Activated CD4-positive, alpha-beta T cell treated with anti-CD3 and anti-CD28 coated beads for 36 hours (primary cell): ENCODE measurements at regions not wholly inside any gene's neighbourhood (a gene's known extent, or its start where the extent isn't known, plus 50 kb on each side); places are given as distances from the start of the nearest gene placed in this dataset.
A peak's percentile ranks its signal among the peaks of the same experiment; 100 is the strongest.
"Not testable (repeated sequence)": the region's sequence is repeated elsewhere in the genome, so short reads cannot be mapped to it uniquely, and the experiment has no call there.

Experiments
- ATAC-seq: fragments of 200-7000 bp; cut with Tn5 transposase; one replicate; pipeline ENCODE4 v1.10.0; 2021; ENCODE audit warnings: mild to moderate bottlenecking, moderate library complexity
- CTCF ChIA-PET: fragments of 350-600 bp; sonication (Branson Sonifier 250); formaldehyde crosslinking; loops from one replicate; lab custom pipeline; 2021; ENCODE audit warnings: antibody characterized with exemption; lab: Charles Lee
- POLR2A ChIA-PET: fragments of 350-600 bp; sonication (Branson Sonifier 250); formaldehyde crosslinking; loops from one replicate; lab custom pipeline; 2021; ENCODE audit warnings: antibody characterized with exemption, inconsistent platforms; lab: Charles Lee
- DNase-seq: peaks from one replicate; pipeline ENCODE4 v3.0.0-alpha.2; 2020
- H3K27ac Mint-ChIP-seq: one replicate; pipeline ENCODE4 v1.8.0; 2021; ENCODE audit warnings: mixed read lengths
- H3K27me3 Mint-ChIP-seq: one replicate; pipeline ENCODE4 v1.8.0; 2021; ENCODE audit warnings: mixed read lengths
- H3K36me3 Mint-ChIP-seq: one replicate; pipeline ENCODE4 v1.8.0; 2021; ENCODE audit warnings: low read depth, mixed read lengths
- H3K4me1 Mint-ChIP-seq: one replicate; pipeline ENCODE4 v1.8.0; 2021; ENCODE audit warnings: mixed read lengths
- H3K4me3 Mint-ChIP-seq: one replicate; pipeline ENCODE4 v1.8.0; 2021; ENCODE audit warnings: mild to moderate bottlenecking, moderate library complexity, mixed read lengths
- H3K9me3 Mint-ChIP-seq: one replicate; pipeline ENCODE4 v1.8.0; 2021; ENCODE audit warnings: low read depth, mixed read lengths
- intact Hi-C, 2 experiments: fragments of 100-400 bp; cut with DNase I in 1 of 2; cut with micrococcal nuclease in 1 of 2; formaldehyde crosslinking; loops; one replicate each; pipeline versions ENCODE4 v1.14.2 to v1.15.1; 2022 to 2024; cut with DNase I, micrococcal nuclease

DNA sequence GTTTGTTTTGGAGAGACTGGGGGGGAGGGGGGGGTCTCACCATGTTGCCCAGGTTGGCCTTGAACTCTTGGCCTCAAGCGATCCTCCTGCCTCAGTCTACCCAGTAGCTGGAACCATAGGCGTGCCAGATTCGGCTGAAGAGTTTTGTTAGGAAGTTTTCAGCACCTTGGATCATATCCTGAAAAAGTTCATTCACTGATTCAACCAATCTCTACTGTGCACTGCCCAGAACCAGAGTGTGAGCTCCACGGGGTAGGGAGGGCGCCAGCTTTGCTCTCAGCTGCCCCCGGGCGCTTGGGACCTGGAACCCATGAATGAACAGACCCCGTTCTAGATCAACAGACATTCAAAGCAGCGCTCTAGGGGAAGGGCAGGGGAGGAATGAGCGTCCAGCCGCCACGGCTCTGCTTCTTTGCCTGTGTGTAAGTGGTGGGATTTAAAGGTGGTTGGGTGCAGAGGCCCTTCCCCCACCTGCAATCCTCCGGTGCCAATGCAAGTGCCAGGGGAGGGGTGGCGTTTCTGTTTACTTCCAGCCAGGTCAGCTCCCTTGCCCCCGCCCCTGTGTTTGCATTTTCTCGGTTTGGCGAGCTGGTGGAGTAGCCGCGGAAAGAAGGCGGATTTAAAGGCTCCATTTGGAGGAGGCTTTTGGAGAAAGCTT is 176.2 kb downstream of the OR4M2 start:
- Mint-ChIP-seq H3K4me1 (peaks cover 39% of the 10 kb centered on the region), H3K27me3 (peaks cover 27% of the 10 kb centered on the region)
- H3K9me3 Mint-ChIP-seq, POLR2A ChIA-PET, ATAC-seq, H3K4me3 Mint-ChIP-seq, H3K36me3 Mint-ChIP-seq, CTCF ChIA-PET, DNase-seq, H3K27ac Mint-ChIP-seq, intact Hi-C loops: not testable (repeated sequence)

DNA sequence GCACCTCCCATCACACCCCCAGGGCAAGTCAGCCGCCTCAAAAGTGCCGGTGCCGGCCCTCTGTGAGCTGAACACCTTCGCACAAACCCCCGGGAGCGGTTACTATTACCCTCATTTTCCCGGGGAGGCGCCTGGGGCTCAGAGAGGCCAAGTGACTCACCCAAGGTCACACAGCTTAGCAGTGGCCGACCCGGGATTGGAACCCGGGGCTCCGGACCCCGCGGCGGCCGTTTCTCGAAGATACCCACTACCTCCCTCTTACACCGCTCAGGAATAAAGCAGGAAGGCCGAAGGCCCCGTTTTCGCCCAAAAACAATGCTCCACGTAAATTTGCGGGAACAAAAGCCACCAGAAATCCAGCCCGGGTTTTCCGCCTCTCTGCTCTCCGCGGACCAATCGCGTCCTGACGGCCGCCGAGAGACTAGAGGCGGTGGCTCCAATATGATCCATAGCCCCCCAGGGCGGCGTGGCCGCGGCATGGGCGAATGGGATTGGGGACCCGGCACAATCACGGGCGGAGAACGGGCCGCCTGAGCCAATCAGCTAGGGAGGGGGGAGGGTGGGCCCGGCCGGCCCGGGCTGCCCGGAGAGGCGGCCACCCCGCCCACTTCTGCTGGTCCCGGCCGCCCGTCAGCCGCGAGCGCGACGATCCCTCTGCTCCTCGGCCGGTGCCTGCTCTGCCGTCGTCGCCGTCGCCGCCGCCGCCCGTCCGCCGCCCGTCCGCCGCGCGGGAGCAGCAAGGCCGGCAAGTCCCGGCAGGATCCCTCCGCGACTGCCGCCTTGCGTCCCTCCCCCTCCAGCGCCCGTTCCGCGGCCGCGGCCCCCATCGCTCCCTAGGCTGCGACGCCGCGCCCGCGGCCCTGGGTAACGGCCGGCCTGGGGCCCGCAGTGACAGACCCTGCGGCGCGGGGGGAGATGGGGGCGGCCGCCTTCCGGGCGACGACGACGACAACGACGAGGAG is 177.0 kb downstream of the OR4M2 start:
- Mint-ChIP-seq H3K27me3 (peaks cover 26% of the 10 kb centered on the region), H3K4me3 (no peak overlapping the region), H3K9me3 (no peaks in the 10 kb centered on the region), H3K36me3 (no peaks in the 10 kb centered on the region), H3K4me1 (peaks cover 39% of the 10 kb centered on the region), H3K27ac (no peak overlapping the region)
- ChIA-PET CTCF (no interaction called here), POLR2A (no interaction called here)
- no peak for ATAC-seq
- DNase-seq, result no peak
- intact Hi-C loops, result no loop called here

DNA sequence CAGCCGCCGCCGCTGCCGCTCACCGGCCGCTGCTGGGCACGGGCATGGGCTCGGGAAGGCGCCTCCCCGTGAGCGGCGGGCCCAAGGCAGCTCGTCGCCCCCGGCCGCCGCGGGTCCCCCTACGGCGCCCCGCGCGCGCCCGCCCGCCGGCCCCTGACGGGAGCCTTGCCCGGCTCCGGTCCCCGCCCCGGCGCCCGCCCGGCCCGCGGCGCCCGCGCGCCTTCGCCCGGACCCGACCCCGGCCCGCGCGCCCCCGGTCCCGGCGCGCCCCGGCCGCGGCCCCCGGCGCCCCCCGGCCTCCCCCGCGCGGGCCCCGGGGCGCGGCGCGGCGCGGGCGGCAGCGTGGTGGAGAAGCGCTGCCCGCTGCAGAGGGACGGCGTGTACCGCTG is 177.7 kb downstream of the OR4M2 start:
- Mint-ChIP-seq H3K9me3 (no peaks in the 10 kb centered on the region), H3K27me3 (peaks cover 26% of the 10 kb centered on the region), H3K36me3 (no peaks in the 10 kb centered on the region), H3K4me3 (no peak overlapping the region), H3K27ac (no peak overlapping the region), H3K4me1 (peaks cover 39% of the 10 kb centered on the region)
- CTCF ChIA-PET, result no interaction called here
- intact Hi-C loops, result no loop called here
- ATAC-seq (no peak), DNase-seq (no peak)
- POLR2A ChIA-PET, result no interaction called here

DNA sequence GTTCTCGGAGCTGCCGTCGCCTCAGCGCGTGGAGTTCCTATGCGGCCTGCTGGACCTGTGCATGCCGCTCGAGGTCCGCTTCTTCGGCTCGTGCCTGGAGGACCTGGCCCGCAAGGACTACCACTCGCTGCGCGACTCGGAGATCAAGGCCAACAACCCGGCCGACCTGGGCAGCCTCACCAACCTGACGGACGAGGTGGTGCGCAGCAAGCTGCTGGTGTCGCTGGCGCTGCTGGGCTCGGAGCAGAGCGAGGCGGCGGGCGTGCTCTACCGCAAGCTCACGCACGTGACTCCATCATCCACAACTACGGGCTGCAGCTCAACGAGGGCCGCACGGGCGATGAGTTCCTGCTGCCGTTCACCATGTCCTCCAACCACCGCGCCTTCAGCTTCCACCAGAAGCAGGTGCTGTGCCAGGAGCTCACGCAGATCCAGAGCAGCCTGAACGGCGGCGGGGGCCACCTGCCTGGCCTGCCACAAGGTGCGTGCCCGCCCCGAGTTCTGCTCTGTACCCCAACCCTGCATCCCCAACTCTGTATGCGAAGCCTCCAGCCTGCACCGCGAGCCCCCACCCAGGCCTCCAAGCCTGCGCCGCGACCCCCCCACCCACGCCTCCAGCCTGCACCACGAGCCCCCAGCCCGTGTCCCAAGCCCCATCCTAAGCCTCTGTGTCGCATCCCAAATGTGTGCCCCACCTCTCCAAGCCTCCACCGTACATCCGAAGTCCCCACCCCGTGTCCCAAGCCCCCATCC is 178.2 kb downstream of the OR4M2 start:
- intact Hi-C loops, result no loop called here
- Mint-ChIP-seq H3K9me3 (no peaks in the 10 kb centered on the region), H3K27ac (no peak overlapping the region), H3K36me3 (no peaks in the 10 kb centered on the region), H3K27me3 (peaks cover 26% of the 10 kb centered on the region), H3K4me3 (no peak overlapping the region), H3K4me1 (peaks cover 38% of the 10 kb centered on the region)
- POLR2A ChIA-PET, result no interaction called here
- ATAC-seq (no peak), DNase-seq (peak; percentile 36)
- CTCF ChIA-PET, result no interaction called here

DNA sequence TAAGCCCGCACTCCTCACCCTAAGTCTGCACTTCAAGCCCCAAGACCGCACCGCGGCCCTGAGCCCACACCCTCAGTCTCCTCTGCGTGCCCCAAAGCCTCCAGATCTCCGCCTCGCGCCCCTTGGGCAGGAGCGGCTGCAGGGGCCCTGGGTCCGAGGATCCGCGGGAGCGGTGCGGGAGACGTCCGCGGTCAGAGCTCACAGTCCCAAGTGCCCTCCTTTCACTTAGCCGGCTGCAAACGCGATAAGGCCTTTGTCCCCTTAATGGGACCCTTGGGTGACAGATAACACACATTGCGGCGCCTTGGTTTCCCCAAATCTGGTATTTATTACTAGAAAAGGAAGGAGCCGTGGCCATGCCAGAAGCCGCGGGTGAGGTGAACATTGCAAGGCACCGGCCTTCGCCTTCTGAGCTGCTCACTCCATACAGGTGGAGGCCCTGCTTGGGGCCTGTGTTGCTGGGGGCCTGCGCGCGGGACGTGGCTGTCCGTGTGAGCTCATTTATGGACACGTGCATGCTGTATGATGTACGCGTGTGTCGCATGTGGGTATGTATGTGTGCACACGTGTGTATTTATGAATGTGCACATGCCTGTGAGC is 178.9 kb downstream of the OR4M2 start:
- peak overlapping the region; percentile 1 for H3K4me3 Mint-ChIP-seq
- DNase-seq, POLR2A ChIA-PET: not testable (repeated sequence)

DNA sequence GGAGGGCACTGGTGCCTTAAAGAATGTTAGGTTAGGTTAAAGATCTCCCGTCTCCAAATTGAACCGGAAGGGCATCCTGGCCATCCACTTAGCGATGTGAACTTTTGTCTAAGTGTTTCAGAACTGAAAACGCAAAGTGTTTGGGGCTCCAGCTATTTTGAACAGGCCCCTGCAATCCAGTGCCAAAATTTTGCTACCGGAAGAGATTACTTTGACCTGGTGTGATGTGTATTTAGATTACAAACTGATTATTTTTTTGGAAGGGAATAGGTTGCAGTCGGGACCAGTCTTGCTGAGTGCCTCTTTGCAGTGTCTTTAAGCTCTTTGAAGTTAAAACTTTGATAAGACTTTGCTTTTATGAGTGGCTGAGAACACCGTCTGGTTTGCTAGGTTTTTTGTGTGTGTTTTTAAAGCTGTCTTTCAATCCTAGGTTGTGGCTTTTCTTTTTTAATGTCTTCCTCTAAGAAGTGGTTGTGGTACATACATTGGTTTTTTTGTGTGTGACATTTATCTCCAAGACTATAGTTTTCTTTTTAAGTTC is 179.6 kb downstream of the OR4M2 start:
- Mint-ChIP-seq H3K27ac (peak overlapping the region; percentile 4), H3K4me1 (peaks cover 25% of the 10 kb centered on the region), H3K9me3 (no peaks in the 10 kb centered on the region), H3K36me3 (no peaks in the 10 kb centered on the region), H3K4me3 (peak overlapping the region; percentile 1), H3K27me3 (peaks cover 18% of the 10 kb centered on the region)
- ChIA-PET POLR2A (no interaction called here), CTCF (interaction anchor here (1.3 to 2.2 kb wide), 3 partner anchors 13 to 38 kb away, joined by 3 to 18 read pairs (median 7); no protein-coding TSS in a partner anchor)
- DNase-seq (no peak), ATAC-seq (no peak)
- intact Hi-C loops, result no loop called here

More for the DNA sequence above, 178.9 kb downstream of the OR4M2 start:
- Mint-ChIP-seq H3K27me3 (peaks cover 22% of the 10 kb centered on the region), H3K4me1 (peaks cover 32% of the 10 kb centered on the region), H3K27ac (peak overlapping the region; percentile 4)
- intact Hi-C loops, H3K9me3 Mint-ChIP-seq, H3K36me3 Mint-ChIP-seq, ATAC-seq: not testable (repeated sequence)
- CTCF ChIA-PET, result interaction anchor here (2.1 kb wide), 1 partner anchor 37 kb away, joined by 18 read pairs; no protein-coding TSS in a partner anchor

DNA sequence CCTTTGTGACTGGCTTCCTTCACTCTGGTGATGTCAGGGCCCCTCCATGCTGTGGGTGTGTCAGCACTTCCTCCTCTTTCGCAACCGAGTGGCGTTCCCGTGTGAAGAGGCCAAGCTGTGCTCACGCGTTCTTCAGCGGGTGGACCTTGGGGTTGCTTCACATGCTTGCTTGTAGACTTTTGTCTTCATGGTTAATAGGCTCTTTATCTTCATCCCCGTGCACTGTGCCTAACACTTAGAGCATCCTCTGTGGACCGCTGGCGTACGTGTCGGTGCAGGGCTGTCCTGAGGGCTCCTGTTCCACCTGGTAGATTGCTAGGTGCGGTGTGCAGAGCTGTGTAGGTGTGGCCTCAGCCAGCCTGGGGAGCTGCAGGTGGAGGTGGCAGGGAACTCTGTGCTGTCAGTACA is 182.3 kb downstream of the OR4M2 start:
- Mint-ChIP-seq H3K36me3 (no peaks in the 10 kb centered on the region), H3K27ac (no peak overlapping the region), H3K4me1 (peaks cover 23% of the 10 kb centered on the region), H3K9me3 (no peaks in the 10 kb centered on the region), H3K27me3 (peaks cover 5% of the 10 kb centered on the region), H3K4me3 (no peak overlapping the region)
- ATAC-seq (no peak), DNase-seq (peak; percentile 67)
- POLR2A ChIA-PET, result no interaction called here
- CTCF ChIA-PET, result interaction anchor here (0.7 to 2.1 kb wide), 4 partner anchors 39 to 1907 kb away, joined by 3 to 6 read pairs (median 6); no protein-coding TSS in a partner anchor
- intact Hi-C loops, result loop anchor here (1.0 to 2.0 kb wide), 2 partner anchors 8 to 1906 kb away; no protein-coding TSS in a partner anchor

DNA sequence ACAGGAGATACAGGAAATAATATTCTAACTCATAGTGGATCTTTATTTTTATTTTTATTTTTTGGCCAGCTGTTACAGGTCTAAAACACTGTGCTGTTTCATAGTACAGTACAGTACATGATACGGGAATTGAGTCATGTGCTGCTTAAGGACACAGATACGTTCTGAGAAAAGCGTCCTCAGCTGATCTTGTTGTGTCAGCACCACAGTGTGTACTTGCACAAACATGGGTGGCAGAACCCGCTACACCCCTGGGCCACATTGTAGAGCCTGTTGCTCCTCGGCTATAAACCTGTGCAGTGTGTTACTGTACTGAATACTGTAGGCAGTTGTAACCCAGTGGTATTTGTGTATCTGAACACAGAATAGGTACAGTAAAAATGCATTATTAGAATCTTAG is 183.4 kb downstream of the OR4M2 start:
- H3K27ac Mint-ChIP-seq, result no peak overlapping the region
- peaks cover 23% of the 10 kb centered on the region for H3K4me1 Mint-ChIP-seq
- H3K4me3 Mint-ChIP-seq, result no peak overlapping the region
- DNase-seq (peak; percentile 57), ATAC-seq (peak; percentile 32)
- CTCF ChIA-PET, result interaction anchor here (1.1 to 2.1 kb wide), 4 partner anchors 40 to 1908 kb away, joined by 3 to 6 read pairs (median 6); no protein-coding TSS in a partner anchor
- H3K27me3 Mint-ChIP-seq, result peaks cover 5% of the 10 kb centered on the region
- H3K9me3 Mint-ChIP-seq, result no peaks in the 10 kb centered on the region
- POLR2A ChIA-PET, result interaction anchor here (0.6 to 1.1 kb wide), 2 partner anchors 31 to 43 kb away, joined by 3 read pairs; no protein-coding TSS in a partner anchor
- H3K36me3 Mint-ChIP-seq, result no peaks in the 10 kb centered on the region
- intact Hi-C loops, result loop anchor here (1.0 to 2.0 kb wide), 4 partner anchors 9 to 1907 kb away; no protein-coding TSS in a partner anchor

DNA sequence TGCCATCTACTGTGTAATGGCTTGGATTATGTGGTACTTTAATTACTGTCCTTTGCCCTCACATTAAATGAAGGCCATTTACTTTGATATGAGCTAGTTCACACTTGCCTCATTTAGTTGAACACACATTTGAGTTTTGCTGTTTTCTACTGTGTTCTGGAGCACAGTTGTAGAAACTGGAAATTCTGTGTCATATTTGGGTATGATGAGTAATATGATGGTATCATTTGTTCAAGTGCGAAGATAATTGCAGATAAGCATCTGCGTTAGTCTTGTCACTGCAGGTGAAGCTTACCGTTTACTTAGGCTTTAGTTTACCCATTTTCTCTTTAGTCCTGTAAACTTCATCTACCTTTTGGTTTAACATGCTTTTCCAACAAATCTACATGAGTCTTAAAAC is 183.9 kb downstream of the OR4M2 start:
- intact Hi-C loops, result loop anchor here in 1 of 2 experiments (2.0 kb wide), 2 partner anchors 17 to 27 kb away; no protein-coding TSS in a partner anchor
- H3K27ac Mint-ChIP-seq, H3K36me3 Mint-ChIP-seq, H3K9me3 Mint-ChIP-seq, DNase-seq, H3K27me3 Mint-ChIP-seq, H3K4me3 Mint-ChIP-seq: not testable (repeated sequence)
- ChIA-PET CTCF (interaction anchor here (0.9 to 2.1 kb wide), 5 partner anchors 41 to 1909 kb away, joined by 3 to 6 read pairs (median 5); no protein-coding TSS in a partner anchor), POLR2A (interaction anchor here (0.6 to 1.1 kb wide), 2 partner anchors 31 to 43 kb away, joined by 3 read pairs; no protein-coding TSS in a partner anchor)
- peaks cover 20% of the 10 kb centered on the region for H3K4me1 Mint-ChIP-seq
- peak; percentile 67 for ATAC-seq
